ACC112 (cell line): ENCODE measurements at regions not wholly inside any gene's neighbourhood (a gene's known extent, or its start where the extent isn't known, plus 50 kb on each side); places are given as distances from the start of the nearest gene placed in this dataset.

ENCODE experiments used
- H2AFZ ChIP-seq: fragments of 200-600 bp; sonication (generic); one replicate; pipeline ENCODE4 v1.6.0; 2017; ENCODE audit warnings: antibody characterized with exemption, low read length; ENCODE audit not compliant: unreplicated experiment
- H3K27ac ChIP-seq: fragments of 200-600 bp; sonication (generic); 2 replicates; pipeline ENCODE4 v1.5.1; 2014; ENCODE audit warnings: low read depth, mild to moderate bottlenecking, antibody characterized with exemption, low read length, moderate library complexity
- H3K27me3 ChIP-seq: fragments of 200-600 bp; sonication (generic); 2 replicates; pipeline ENCODE4 v1.6.1; 2014; ENCODE audit warnings: mild to moderate bottlenecking, antibody characterized with exemption, low read length, moderate library complexity, mixed read lengths; ENCODE audit not compliant: insufficient read depth
- H3K36me3 ChIP-seq: fragments of 200-600 bp; sonication (generic); 2 replicates; pipeline ENCODE4 v1.6.1; 2016; ENCODE audit warnings: mild to moderate bottlenecking, antibody characterized with exemption, low read length, moderate library complexity, mixed read lengths; ENCODE audit not compliant: insufficient read depth
- H3K4me1 ChIP-seq: fragments of 200-600 bp; sonication (generic); one replicate; pipeline ENCODE4 v1.6.1; 2016; ENCODE audit warnings: low read length, mixed read lengths; ENCODE audit not compliant: insufficient read depth, unreplicated experiment, control insufficient read depth
- H3K4me3 ChIP-seq: fragments of 200-600 bp; sonication (generic); 2 replicates; pipeline ENCODE4 v1.5.1; 2014; ENCODE audit warnings: mild to moderate bottlenecking, low read depth, low read length
- H3K79me2 ChIP-seq: fragments of 200-600 bp; sonication (generic); one replicate; pipeline ENCODE4 v1.6.0; 2016; ENCODE audit warnings: low read length; ENCODE audit not compliant: control insufficient read depth, unreplicated experiment, insufficient read depth

- Histone ChIP-seq H2AFZ (no peak overlapping the region), H3K27me3 (no peaks in the 10 kb centered on the region), H3K36me3 (no peaks in the 10 kb centered on the region), H3K4me1 (peaks cover 20% of the 10 kb centered on the region), H3K4me3 (no peak overlapping the region), H3K27ac (no peak overlapping the region), H3K79me2 (no peaks in the 10 kb centered on the region)
Observed at GRCh38 chr3:70820397-70820796, 508.0 kb upstream of the MDFIC2 start.

DNA sequence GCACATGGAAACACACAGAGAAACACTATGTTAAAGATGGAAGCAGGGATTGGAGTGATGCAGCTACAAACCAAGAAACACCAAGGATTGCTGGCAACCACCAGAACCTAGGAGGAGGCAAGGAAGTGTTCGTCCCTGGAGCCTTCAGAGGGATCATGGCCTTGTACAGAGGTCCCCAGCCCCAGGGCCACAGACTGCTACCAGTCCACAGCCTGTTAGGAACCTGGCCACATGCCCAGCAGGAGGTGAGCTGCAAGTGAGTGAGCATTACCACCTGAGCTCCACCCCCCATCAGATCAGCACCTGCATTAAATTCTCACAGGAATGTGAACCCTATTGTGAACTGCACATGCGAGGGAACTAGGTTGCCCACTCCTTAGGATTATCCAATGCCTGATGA is 505.7 kb upstream of the MDFIC2 start:
- Histone ChIP-seq H2AFZ (no peak overlapping the region), H3K27ac (no peak overlapping the region), H3K79me2 (no peaks in the 10 kb centered on the region), H3K4me1 (no peaks in the 10 kb centered on the region), H3K4me3 (no peak overlapping the region), H3K36me3 (no peaks in the 10 kb centered on the region), H3K27me3 (no peaks in the 10 kb centered on the region)

DNA sequence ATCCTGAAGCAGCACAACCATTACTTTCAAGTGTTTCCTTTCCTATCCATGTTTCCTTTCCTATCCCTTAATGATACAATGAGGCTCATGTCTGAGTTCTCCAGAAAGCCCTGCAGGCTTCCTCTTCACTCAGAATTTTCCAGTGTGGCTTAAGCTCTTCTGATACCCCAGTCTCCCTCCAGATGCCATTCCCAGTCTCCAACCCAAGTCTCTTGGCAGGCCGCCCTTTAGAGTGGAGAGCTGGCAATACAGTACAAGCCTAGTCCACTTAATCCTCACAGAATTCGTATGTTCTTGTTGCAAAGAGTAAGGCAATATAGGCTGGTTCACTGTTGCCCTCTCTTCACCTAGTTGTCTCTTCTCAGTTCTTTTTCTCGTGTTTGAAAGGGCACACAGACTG is 503.9 kb upstream of the MDFIC2 start:
- H3K79me2 ChIP-seq, result no peaks in the 10 kb centered on the region
- no peak overlapping the region for H3K27ac ChIP-seq
- H2AFZ ChIP-seq, result no peak overlapping the region
- no peaks in the 10 kb centered on the region for H3K27me3 ChIP-seq
- no peaks in the 10 kb centered on the region for H3K36me3 ChIP-seq
- no peak overlapping the region for H3K4me3 ChIP-seq
- H3K4me1 ChIP-seq, result no peaks in the 10 kb centered on the region

GRCh38 chr3:70815817-70816216 is 503.4 kb upstream of the MDFIC2 start:
- Histone ChIP-seq H3K4me3 (no peak overlapping the region), H3K79me2 (no peaks in the 10 kb centered on the region), H3K27ac (no peak overlapping the region), H2AFZ (no peak overlapping the region), H3K36me3 (no peaks in the 10 kb centered on the region), H3K4me1 (no peaks in the 10 kb centered on the region), H3K27me3 (no peaks in the 10 kb centered on the region)

- no peak overlapping the region for H3K27ac ChIP-seq
- H3K4me3 ChIP-seq, result no peak overlapping the region
- H3K79me2 ChIP-seq, result no peaks in the 10 kb centered on the region
- no peaks in the 10 kb centered on the region for H3K27me3 ChIP-seq
- H3K4me1 ChIP-seq, result no peaks in the 10 kb centered on the region
- no peak overlapping the region for H2AFZ ChIP-seq
- no peaks in the 10 kb centered on the region for H3K36me3 ChIP-seq
Observed at GRCh38 chr3:70813311-70813710, 500.9 kb upstream of the MDFIC2 start.

DNA sequence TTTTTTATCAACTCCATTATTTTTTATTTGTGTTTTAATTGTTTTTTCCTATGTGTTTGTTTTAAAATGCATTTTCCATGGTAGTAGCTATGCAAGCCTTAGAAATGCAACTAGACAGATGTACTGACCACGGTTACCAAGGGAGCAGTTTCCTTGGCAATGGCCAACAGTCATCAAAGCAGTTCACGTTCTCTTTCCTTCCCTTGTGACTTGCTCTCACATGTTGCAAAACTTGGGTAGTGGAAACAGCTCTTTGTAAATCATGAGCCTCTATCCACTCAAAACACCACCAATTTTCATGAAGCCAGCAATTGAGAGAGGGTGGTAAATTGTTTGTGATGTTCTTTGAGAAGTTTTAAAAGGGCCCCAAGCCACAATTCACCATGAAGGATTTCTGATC is 499.4 kb upstream of the MDFIC2 start:
- no peak overlapping the region for H2AFZ ChIP-seq
- peak overlapping the region; percentile 40 for H3K27ac ChIP-seq
- H3K27me3 ChIP-seq, result no peaks in the 10 kb centered on the region
- no peaks in the 10 kb centered on the region for H3K79me2 ChIP-seq
- H3K4me1 ChIP-seq, result no peaks in the 10 kb centered on the region
- no peak overlapping the region for H3K4me3 ChIP-seq
- H3K36me3 ChIP-seq, result no peaks in the 10 kb centered on the region

DNA sequence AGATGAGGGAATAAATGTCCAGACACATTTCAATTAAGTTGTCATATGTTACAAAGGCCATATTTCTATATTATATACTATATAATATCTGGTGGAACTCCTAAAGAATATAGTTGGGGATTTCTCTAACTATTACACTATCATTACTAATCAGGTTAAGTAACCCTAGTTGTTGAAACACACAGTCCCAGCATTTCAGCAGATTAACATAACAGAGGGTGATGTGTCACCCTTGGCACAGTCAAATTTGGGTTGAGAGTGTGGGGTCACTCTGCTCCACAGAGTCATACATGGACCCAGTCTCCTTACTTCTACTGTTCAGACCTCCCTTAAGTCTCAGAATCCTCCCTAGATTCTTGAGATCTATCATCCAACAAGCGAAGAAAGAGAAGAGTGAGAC is 496.4 kb upstream of the MDFIC2 start:
- H3K79me2 ChIP-seq, result no peaks in the 10 kb centered on the region
- no peak overlapping the region for H3K27ac ChIP-seq
- no peak overlapping the region for H3K4me3 ChIP-seq
- H3K36me3 ChIP-seq, result no peaks in the 10 kb centered on the region
- no peak overlapping the region for H2AFZ ChIP-seq
- peaks cover 21% of the 10 kb centered on the region for H3K4me1 ChIP-seq
- H3K27me3 ChIP-seq, result no peaks in the 10 kb centered on the region

DNA sequence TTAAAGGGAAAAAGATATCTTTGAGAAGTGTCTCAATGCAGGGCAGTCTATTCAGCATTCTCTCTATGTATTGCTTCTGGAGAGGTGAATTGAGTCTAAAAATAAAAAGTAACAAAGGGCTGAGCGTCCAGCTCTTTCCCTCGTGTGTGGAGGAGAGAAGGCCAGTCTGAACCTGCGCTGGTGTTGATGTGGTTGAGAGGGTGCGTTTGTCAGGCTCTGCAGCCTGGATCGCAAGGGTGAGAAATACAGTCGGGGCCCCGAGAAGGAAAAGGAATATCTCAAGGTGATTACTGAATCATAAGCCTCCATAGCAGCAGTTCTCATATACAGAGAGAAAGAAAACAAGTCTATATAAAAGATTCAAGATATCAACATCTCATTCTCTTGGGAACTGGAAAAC is 494.1 kb upstream of the MDFIC2 start:
- H3K36me3 ChIP-seq, result no peaks in the 10 kb centered on the region
- no peak overlapping the region for H2AFZ ChIP-seq

GRCh38 chr3:70806021-70806420 is 493.6 kb upstream of the MDFIC2 start:
- H3K4me3 ChIP-seq, result peak overlapping the region; percentile 74; the same call in 1 of the 2 replicates
- no peaks in the 10 kb centered on the region for H3K36me3 ChIP-seq
- no peak overlapping the region for H3K27ac ChIP-seq
- H2AFZ ChIP-seq, result peak overlapping the region; percentile 99
- H3K4me1 ChIP-seq, result peaks cover 22% of the 10 kb centered on the region
- H3K27me3 ChIP-seq, result no peaks in the 10 kb centered on the region
- no peaks in the 10 kb centered on the region for H3K79me2 ChIP-seq

More for the DNA sequence above, 494.1 kb upstream of the MDFIC2 start:
- Histone ChIP-seq H3K4me1 (peaks cover 22% of the 10 kb centered on the region), H3K4me3 (no peak overlapping the region), H3K27ac (no peak overlapping the region), H3K27me3 (no peaks in the 10 kb centered on the region), H3K79me2 (no peaks in the 10 kb centered on the region)

GRCh38 chr3:70805061-70805889 is 492.8 kb upstream of the MDFIC2 start:
- H3K27me3 ChIP-seq, result no peaks in the 10 kb centered on the region
- no peaks in the 10 kb centered on the region for H3K79me2 ChIP-seq
- peak overlapping the region; percentile 41 for H3K27ac ChIP-seq
- H3K4me3 ChIP-seq, result peak overlapping the region; percentile 74
- H2AFZ ChIP-seq, result peak overlapping the region; percentile 99
- H3K4me1 ChIP-seq, result peaks cover 22% of the 10 kb centered on the region
- H3K36me3 ChIP-seq, result no peaks in the 10 kb centered on the region

- Histone ChIP-seq H2AFZ (no peak overlapping the region), H3K36me3 (no peaks in the 10 kb centered on the region), H3K79me2 (no peaks in the 10 kb centered on the region), H3K27ac (no peak overlapping the region), H3K4me1 (peaks cover 22% of the 10 kb centered on the region), H3K27me3 (no peaks in the 10 kb centered on the region), H3K4me3 (no peak overlapping the region)
Observed at GRCh38 chr3:70803891-70804290, 491.5 kb upstream of the MDFIC2 start.
